Ectodermal cell (in vitro differentiated cells): ENCODE measurements at regions not wholly inside any gene's neighbourhood (a gene's known extent, or its start where the extent isn't known, plus 50 kb on each side); places are given as distances from the start of the nearest gene placed in this dataset.
"Not testable (repeated sequence)": the region's sequence is repeated elsewhere in the genome, so short reads cannot be mapped to it uniquely, and the experiment has no call there.

Experiments used
- H3K27ac ChIP-seq: 2 replicates; pipeline ENCODE4 v1.7.0; 2013; ENCODE audit warnings: mild to moderate bottlenecking, low read depth, low read length; ENCODE audit not compliant: insufficient read depth, poor library complexity, severe bottlenecking
- H3K27me3 ChIP-seq: 2 replicates; pipeline ENCODE4 v1.7.0; 2013; ENCODE audit warnings: mild to moderate bottlenecking, low read length; ENCODE audit not compliant: insufficient read depth, control insufficient read depth, poor library complexity, severe bottlenecking
- H3K36me3 ChIP-seq: one replicate; pipeline ENCODE4 v1.7.0; 2013; ENCODE audit warnings: low read length; ENCODE audit not compliant: control insufficient read depth, insufficient read depth
- H3K4me1 ChIP-seq: one replicate; pipeline ENCODE4 v1.7.0; 2013; ENCODE audit warnings: low read length; ENCODE audit not compliant: control insufficient read depth, insufficient read depth
- H3K4me3 ChIP-seq: 2 replicates; pipeline ENCODE4 v1.7.0; 2013; ENCODE audit warnings: low read depth, low read length, control low read depth; ENCODE audit not compliant: insufficient read depth
- H3K9me3 ChIP-seq: 2 replicates; pipeline ENCODE4 v1.7.0; 2013; ENCODE audit warnings: mild to moderate bottlenecking, low read length, moderate library complexity; ENCODE audit not compliant: control insufficient read depth
- WGBS, 2 experiments: methylation state at CpG; one replicate each; pipeline ENCODE4 v1.1.7; 2013; ENCODE audit warnings: missing lambda C conversion rate in 2 of 2; 5-methylcytosine and 5-hydroxymethylcytosine counted together

DNA sequence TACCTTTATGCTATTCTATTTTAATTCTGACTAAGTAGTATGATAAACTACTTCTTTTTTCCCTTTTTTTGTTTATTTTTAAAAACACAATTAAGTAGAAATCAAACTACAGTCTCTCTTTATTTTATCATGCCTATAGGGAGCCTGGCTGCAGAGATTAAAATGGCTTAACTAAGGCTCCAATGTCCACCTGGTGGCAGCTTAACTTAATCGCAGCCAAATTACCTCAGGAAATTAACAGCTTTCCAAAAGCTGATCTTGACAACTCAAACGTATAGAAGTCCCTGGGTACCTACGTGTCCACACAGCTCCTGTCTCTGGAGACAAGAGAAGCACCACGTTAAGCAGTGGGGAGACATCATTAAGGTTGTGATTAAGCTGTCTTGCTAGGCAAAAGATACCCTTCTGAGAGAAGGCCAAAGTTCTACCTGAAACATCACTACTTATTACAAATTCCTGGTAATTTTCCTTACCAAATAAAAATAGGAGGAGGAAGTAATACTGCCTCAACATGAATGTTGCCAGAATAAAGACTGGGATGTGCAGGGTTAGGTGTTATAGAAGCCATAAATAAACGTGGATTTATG lies 63.2 kb upstream of the SNX19 start:
- Histone ChIP-seq H3K4me3 (no peak overlapping the region), H3K27me3 (no peaks in the 10 kb centered on the region), H3K4me1 (no peaks in the 10 kb centered on the region), H3K9me3 (no peaks in the 10 kb centered on the region), H3K36me3 (no peaks in the 10 kb centered on the region), H3K27ac (no peak overlapping the region)
- 30% methylated on average over 5 of the region's 5 CpGs for WGBS, 2 experiments

DNA sequence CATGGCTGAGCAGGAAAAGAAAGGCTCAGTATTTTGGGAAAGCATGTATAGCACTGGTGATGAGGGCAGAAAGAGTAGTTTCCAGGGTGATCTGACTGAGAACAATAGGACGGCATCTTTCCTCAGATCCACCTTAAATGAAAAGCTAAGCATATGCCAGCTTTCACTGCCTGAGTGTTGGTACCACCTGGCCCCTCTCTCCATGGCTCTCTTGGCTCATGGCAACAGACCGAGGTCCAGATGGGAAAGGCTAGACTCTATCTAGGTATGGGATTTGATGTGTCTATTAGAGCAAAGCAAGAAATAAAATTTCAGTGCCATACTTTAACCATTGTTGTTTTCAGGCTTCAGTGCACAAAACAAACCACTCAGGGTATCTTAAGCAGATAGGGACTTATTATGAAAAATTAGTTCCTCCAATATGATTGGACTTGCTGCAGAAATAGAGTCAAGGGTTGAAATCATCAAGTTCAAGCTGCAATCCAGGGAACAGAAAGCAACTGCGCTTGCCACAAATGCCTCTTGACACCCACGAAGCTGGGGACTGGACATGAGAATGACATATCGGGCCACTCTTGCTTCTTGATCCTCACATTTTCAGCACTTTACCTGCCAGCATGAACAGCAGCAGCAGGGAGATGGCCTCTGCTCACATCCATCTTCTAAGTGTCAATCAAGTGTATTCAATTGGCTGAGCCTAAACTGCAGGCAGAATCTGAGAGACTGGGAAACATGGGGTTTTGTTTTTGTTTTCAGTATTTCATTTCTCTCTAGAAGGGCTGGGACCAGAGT lies 64.0 kb upstream of the SNX19 start:
- H3K36me3 ChIP-seq = no peaks in the 10 kb centered on the region
- H3K9me3 ChIP-seq = no peaks in the 10 kb centered on the region
- H3K4me1 ChIP-seq = no peaks in the 10 kb centered on the region
- H3K27me3 ChIP-seq = no peaks in the 10 kb centered on the region
- 87% methylated on average over 5 of the region's 5 CpGs for WGBS, 2 experiments
- no peak overlapping the region for H3K4me3 ChIP-seq
- H3K27ac ChIP-seq = no peak overlapping the region

- not testable (repeated sequence) for H3K4me3 ChIP-seq, H3K9me3 ChIP-seq, H3K27me3 ChIP-seq, H3K27ac ChIP-seq, H3K36me3 ChIP-seq, H3K4me1 ChIP-seq
- WGBS, 2 experiments = 94 to 96% methylated on average over 16 of the region's 16 CpGs
Measured at GRCh38 chr11:130984241-130984640, 68.0 kb upstream of the SNX19 start.

GRCh38 chr11:130992788-130993187 lies 76.5 kb upstream of the SNX19 start:
- Histone ChIP-seq H3K4me1 (no peaks in the 10 kb centered on the region), H3K36me3 (no peaks in the 10 kb centered on the region), H3K27me3 (no peaks in the 10 kb centered on the region), H3K4me3 (no peak overlapping the region), H3K9me3 (no peaks in the 10 kb centered on the region), H3K27ac (no peak overlapping the region)
- WGBS, 2 experiments = 93 to 95% methylated on average over 7 of the region's 7 CpGs

DNA sequence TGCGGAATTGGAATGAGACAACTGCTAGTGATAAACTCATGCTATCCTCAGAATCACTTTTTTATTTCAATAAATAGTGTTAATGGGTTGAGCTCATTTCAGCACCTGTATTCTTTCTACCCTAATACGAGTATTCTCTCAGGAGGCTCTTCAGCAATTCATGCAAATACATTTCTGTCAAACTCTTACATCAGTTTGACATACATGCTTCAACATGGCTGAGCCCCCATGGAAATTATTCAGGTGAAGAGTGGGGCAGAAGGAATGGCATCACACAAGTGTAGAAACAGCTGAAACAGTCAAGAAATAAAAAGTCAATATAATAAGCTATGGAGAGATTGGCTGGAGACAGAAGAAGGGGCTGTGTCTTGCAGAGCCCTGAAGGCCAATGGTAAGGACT lies 77.8 kb upstream of the SNX19 start:
- Histone ChIP-seq H3K4me3 (no peak overlapping the region), H3K9me3 (no peaks in the 10 kb centered on the region), H3K36me3 (no peaks in the 10 kb centered on the region), H3K27ac (no peak overlapping the region), H3K4me1 (no peaks in the 10 kb centered on the region), H3K27me3 (no peaks in the 10 kb centered on the region)
- 90 to 100% methylated on average over 2 of the region's 2 CpGs for WGBS, 2 experiments

GRCh38 chr11:130995266-130995665 lies 79.0 kb upstream of the SNX19 start:
- WGBS, 2 experiments = 92 to 97% methylated on average over 2 of the region's 2 CpGs

DNA sequence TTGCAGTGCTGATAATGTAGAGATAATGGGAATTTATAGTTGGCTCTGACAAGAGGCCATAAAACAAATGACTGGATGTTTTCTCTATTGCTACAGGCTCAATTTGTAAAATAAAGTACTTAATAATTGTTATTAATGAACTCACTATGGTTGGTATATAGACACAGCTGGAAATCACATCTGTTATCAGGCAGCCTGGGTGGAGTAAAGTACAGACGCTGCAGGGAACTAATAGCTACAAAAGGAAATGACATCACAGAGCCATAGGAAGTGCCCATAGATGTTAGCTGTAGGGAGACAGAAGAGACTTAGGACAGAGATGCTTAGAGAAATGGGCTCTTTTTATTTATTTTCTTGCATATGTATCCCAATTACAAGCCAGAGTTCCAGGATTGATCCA lies 81.0 kb upstream of the SNX19 start:
- 81 to 87% methylated on average over 1 of the region's 1 CpG for WGBS, 2 experiments
- no peaks in the 10 kb centered on the region for H3K27me3 ChIP-seq
- no peak overlapping the region for H3K27ac ChIP-seq
- H3K9me3 ChIP-seq = no peaks in the 10 kb centered on the region
- no peak overlapping the region for H3K4me3 ChIP-seq
- no peaks in the 10 kb centered on the region for H3K4me1 ChIP-seq
- H3K36me3 ChIP-seq = no peaks in the 10 kb centered on the region

More at GRCh38 chr11:130995266-130995665, 79.0 kb upstream of the SNX19 start:
- no peaks in the 10 kb centered on the region for H3K27me3 ChIP-seq
- H3K27ac ChIP-seq = no peak overlapping the region
- no peak overlapping the region for H3K4me3 ChIP-seq
- H3K4me1 ChIP-seq = no peaks in the 10 kb centered on the region
- no peaks in the 10 kb centered on the region for H3K9me3 ChIP-seq
- H3K36me3 ChIP-seq = no peaks in the 10 kb centered on the region

DNA sequence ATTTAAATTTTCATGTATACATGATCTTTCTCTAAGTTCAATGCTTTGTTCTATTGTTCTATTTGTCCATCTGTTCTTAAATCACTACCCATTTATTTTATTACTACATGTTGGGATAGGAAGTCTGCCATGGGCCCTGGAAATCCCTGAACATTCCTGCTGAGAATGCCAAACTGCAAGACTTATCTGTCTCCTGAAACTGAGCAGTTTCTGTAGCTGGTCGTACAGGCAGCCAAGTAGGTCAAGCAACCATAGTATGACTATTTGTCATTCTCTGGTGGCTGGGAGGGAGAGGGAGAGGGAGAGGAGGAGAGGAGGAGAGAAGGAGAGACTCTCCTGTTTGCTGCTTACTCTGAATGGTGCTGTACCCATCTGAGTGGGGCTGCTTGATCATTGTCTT lies 82.8 kb upstream of the SNX19 start:
- Histone ChIP-seq H3K27ac (no peak overlapping the region), H3K4me3 (no peak overlapping the region), H3K9me3 (no peaks in the 10 kb centered on the region), H3K36me3 (no peaks in the 10 kb centered on the region), H3K27me3 (no peaks in the 10 kb centered on the region), H3K4me1 (no peaks in the 10 kb centered on the region)
- 75 to 85% methylated on average over 1 of the region's 1 CpG for WGBS, 2 experiments

DNA sequence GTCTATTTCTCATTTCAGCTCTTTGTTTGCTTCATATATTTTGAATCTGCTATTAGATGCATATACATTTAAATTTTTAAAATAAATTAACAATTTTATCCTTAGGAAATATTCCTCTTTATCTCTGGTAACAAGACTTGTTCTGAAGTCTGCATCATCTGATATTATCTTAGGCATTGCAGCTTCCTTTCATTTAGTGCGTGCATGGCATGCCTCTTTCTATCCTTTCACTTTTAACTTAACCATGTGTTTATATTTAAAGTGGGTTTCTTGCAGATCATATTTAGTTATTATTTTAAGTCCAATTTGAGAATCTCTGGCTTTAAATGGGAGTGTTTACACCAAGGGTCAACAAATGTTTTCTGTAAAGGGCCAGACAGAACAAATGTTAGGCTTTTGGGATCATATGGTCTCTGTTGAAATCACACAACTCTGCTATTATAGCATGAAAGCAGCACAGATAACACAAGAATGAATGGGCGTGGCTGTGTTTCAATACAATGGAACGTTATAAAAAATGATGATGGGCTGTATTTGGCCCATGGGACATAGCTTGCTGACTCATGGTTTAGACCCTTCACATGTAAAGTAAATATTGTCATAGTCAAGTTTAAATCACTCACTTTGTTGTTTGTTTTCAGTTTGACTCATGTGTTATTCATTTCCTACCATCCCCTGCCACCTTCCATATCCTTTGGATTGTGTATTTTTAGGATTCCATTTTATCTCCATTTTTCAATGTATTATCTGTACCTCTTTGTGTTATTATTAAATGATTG lies 83.9 kb upstream of the SNX19 start:
- Histone ChIP-seq H3K36me3 (no peaks in the 10 kb centered on the region), H3K4me3 (no peak overlapping the region), H3K9me3 (no peaks in the 10 kb centered on the region), H3K27me3 (no peaks in the 10 kb centered on the region), H3K27ac (no peak overlapping the region), H3K4me1 (no peaks in the 10 kb centered on the region)
- 87 to 89% methylated on average over 2 to 3 of the region's 3 CpGs for WGBS, 2 experiments

GRCh38 chr11:131002145-131002544 lies 85.9 kb upstream of the SNX19 start:
- H3K27ac ChIP-seq = no peak overlapping the region
- WGBS, 2 experiments = 88 to 89% methylated on average over 5 of the region's 6 CpGs

More at GRCh38 chr11:131002145-131002544, 85.9 kb upstream of the SNX19 start:
- Histone ChIP-seq H3K4me1 (no peaks in the 10 kb centered on the region), H3K9me3 (no peaks in the 10 kb centered on the region), H3K36me3 (no peaks in the 10 kb centered on the region), H3K4me3 (no peak overlapping the region), H3K27me3 (no peaks in the 10 kb centered on the region)
